ENCODE measurements at regions not wholly inside any gene's neighbourhood (a gene's known extent, or its start where the extent isn't known, plus 50 kb on each side); places are given as distances from the start of the nearest gene placed in this dataset.

GRCh38 chr17:71329310-71330098 is 791.3 kb upstream of the SOX9 start:
- DNase-seq (ENCODE audit: low read depth in 3 of 3): no peak

- no peak for DNase-seq (ENCODE audit: low read depth in 3 of 3)
Measured at GRCh38 chr17:71330099-71330375, 790.8 kb upstream of the SOX9 start.

GRCh38 chr17:71331754-71332325 is 789.0 kb upstream of the SOX9 start:
- no peak for DNase-seq (ENCODE audit: low read depth in 3 of 3)

GRCh38 chr17:71334048-71334751 is 786.6 kb upstream of the SOX9 start:
- DNase-seq (ENCODE audit: low read depth in 3 of 3): no peak

- no peak for DNase-seq (ENCODE audit: low read depth in 3 of 3)
Measured at GRCh38 chr17:71335212-71335611, 785.6 kb upstream of the SOX9 start.

DNA sequence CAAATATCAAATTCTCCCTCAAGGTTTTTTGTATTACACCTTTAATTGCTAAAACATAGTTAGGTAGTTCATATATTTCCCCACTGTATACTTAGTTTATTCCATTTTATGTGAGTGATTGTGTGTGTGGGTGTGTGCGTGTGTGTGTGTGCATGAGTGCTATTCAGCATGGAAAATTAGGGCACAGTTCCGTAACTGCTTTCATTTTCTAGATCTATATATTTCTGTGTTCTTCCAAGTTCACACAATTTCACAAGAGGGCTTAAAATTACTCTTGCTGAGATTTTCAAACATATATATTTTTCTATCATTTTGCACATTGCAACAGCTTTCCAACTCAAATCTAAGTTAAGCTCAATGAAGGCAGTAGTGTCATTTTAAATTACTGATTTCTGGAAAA is 782.9 kb upstream of the SOX9 start:
- no peak for DNase-seq (ENCODE audit: low read depth in 3 of 3)

DNA sequence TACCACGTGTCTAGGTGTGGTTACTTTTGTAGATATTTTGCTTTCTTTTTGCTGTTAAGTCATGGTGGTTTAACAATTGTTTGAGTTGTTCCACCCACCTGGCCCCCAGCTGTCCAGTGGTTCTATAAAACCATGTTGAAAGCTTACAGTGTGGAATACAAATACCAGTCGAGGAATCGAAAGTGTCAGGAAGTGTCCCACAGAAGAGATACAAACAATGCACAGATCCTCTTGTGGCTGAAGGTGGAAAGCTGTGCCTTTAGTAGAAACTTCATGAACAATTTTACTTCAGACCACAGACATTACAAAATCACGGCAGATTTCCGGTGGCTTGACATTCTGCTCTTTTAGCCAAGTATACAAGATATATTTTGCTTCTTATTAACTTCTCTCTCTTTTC is 782.4 kb upstream of the SOX9 start:
- DNase-seq (ENCODE audit: low read depth in 3 of 3): no peak

- DNase-seq (ENCODE audit: low read depth in 3 of 3): no peak
Measured at GRCh38 chr17:71339206-71339605, 781.6 kb upstream of the SOX9 start.

- no peak for DNase-seq (ENCODE audit: low read depth in 3 of 3)
Measured at GRCh38 chr17:71342737-71343136, 778.1 kb upstream of the SOX9 start.

GRCh38 chr17:71349908-71350600 is 770.8 kb upstream of the SOX9 start:
- DNase-seq (ENCODE audit: low read depth in 3 of 3): no peak

DNA sequence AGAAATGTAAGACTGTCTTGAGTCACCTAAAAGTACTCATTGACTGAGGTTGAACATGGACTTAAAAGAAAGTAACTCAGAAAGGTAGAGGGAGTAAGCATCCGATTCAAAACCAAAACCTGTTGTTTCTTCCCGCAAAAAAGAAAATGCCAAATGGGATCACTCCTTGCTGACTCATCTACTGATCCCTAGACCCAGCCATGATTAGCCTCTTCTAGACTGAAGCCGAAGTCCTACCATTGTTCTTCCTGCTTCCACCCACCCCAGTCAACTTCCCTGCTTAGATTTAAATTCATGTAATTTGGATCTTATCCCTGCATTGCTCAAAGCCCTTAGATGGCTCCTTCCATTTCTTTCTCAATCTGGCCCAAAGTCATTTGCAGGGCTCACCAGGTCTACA is 760.5 kb upstream of the SOX9 start:
- DNase-seq (ENCODE audit: low read depth in 3 of 3): no peak

GRCh38 chr17:71361656-71362450 is 759.0 kb upstream of the SOX9 start:
- DNase-seq (ENCODE audit: low read depth in 3 of 3): no peak

DNA sequence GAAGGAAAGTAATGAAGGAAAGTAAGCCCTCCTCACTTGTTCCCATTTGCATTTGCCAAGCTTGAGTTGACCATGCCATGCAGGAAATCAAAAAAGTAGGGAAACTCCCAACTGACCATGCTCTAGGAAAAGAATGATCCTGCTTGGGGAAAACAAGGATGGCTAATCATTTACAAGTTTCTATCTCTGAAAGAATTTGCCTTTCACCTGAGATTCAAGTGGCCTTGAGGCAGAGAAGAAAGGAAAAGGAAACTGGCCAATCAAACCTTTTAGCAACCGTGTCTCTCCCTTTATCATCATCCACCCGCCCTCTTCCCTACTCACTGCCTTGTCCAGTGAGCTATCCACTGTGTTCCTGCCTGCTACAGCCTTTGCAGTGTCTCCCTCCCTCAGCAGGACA is 757.2 kb upstream of the SOX9 start:
- no peak for DNase-seq (ENCODE audit: low read depth in 3 of 3)

DNA sequence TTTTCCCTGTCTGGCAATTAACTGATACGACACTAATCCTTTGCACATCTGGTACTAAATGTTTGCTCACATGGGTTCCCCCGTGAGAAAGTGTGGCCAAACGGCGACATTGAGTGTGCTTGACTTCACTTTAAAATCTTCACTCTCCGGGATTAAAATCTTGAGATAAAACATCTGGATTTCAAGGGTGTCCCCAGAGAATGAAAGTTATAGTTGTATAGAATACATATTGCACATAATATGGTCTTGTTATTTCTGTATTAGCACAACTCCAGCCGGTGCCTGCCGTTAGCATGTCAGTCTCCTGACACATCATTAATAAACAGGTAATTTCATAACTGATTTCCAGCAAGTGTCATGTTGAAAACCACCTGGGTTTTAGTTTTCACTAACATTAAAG is 749.0 kb upstream of the SOX9 start:
- no peak for DNase-seq (ENCODE audit: low read depth in 3 of 3)

GRCh38 chr17:71375948-71376347 is 744.9 kb upstream of the SOX9 start:
- DNase-seq (ENCODE audit: low read depth in 3 of 3): no peak

DNA sequence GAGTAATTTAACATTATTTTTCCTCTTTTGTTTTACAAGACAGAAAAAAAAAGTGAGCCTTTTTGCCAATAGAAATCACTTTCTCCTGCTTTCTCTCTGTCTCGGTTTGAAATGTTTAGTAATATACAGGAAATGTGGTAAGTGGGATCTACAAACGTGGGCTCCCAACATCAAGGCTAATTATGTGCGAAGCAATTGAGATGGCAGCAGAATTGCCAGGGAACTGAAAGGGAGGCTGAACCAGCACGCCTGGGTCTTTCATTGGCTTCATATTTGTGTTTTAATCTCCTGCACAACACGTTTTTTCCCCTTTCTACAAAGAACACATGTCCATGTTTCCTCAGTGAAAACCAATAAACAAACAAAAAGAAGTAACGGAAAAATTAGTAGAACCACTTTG is 743.9 kb upstream of the SOX9 start:
- DNase-seq (ENCODE audit: low read depth in 3 of 3): no peak

GRCh38 chr17:71378036-71378435 is 742.8 kb upstream of the SOX9 start:
- no peak for DNase-seq (ENCODE audit: low read depth in 3 of 3)

DNA sequence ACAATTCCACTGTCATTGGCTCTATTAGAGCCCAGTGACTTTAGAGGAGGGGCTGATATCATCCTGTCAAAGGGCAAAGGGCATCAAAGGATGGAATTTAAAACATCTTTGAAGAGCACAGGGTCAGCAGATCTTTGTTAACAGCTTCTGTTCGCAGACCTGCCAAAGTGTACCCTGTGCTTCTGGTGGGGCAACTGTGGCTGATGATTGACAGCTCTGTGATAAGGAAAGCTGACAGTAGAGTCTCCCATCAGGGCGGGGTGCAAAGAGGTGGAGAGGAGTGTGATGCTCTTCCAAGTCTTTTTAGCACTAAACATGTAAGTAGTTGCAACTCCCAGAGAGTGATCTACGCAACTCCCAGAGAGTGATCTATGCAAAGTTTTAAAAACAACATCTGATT is 742.1 kb upstream of the SOX9 start:
- DNase-seq (ENCODE audit: low read depth in 3 of 3): no peak

- no peak for DNase-seq (ENCODE audit: low read depth in 3 of 3)
Measured at GRCh38 chr17:71379512-71379911, 741.3 kb upstream of the SOX9 start.

DNA sequence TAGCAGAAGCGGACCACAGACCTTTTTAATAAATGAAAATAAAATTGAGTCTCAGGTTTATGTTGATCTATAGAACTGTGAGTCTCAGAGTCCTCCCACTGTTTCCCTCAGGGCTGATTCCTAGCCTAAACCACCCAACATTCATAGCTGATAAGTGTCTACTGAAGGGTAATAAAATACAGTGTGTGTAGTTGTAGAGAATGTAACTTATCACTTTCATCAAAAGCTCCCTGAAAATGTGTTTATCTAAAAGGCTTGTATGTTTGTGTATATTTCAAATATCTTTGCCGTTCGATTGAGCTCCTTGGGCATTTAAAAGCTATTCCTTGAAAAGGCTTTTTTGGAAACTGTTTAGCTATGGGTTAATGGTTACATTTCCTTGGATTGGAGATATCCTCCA is 740.3 kb upstream of the SOX9 start:
- no peak for DNase-seq (ENCODE audit: low read depth in 3 of 3)

DNA sequence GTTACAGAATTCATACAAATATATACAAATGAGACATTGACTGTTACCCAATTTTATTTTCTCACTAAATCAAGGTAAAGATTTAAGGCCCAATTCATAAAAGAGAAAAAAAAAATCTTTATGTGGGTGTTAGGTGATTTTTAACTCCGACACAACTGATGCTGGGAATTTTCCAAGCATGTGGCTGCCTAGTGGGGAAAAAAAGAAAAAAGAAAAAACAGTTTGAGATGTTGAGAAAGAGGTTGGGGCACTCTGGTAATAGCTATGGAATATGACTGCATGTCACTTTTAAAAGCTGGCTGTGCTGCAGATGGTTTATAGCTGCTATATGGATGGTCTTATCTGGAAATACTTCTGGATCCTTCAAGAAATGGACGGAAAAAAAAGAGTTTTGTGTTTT is 739.9 kb upstream of the SOX9 start:
- DNase-seq (ENCODE audit: low read depth in 3 of 3): no peak

DNA sequence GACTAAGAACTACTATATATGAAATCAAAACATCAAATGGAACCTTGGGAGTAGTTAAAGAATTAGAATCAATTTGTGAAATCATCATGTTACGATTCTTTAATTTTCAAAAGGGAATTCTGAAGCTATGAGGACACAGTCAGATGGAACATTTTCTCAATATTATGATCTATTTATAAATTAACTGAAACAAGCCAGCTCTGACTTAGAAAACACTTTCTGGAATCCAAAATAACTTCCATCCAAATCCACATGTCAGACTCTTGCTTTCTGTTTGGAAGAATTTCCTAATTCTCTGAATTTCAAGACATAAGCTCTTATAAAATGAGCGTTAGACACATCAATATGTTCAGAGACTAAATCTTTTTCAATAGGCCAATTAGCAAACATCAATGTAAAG is 737.7 kb upstream of the SOX9 start:
- no peak for DNase-seq (ENCODE audit: low read depth in 3 of 3)

Data from stimulated activated CD4-positive, alpha-beta T cell treated with anti-CD3 and anti-CD28 coated beads, TNF-alpha, amount 100 ng/mL, for 24 hours (primary cell).